ENCODE measurements at regions not wholly inside any gene's neighbourhood (a gene's known extent, or its start where the extent isn't known, plus 50 kb on each side); places are given as distances from the start of the nearest gene placed in this dataset.

GRCh38 chr10:63003816-63004453 lies 129.2 kb upstream of the NRBF2 start:
- TF ChIP-seq CTCF (IDR thresholded peaks at IDR 0.05) (peak in 3 of 5 experiments; percentile 6 to 14 (median 9)), POLR2A (IDR thresholded peaks at IDR 0.05) (no peak)

Measured in tibial nerve (tissue), 3 donors.